Hepatocyte (in vitro differentiated cells): ENCODE measurements at regions not wholly inside any gene's neighbourhood (a gene's known extent, or its start where the extent isn't known, plus 50 kb on each side); places are given as distances from the start of the nearest gene placed in this dataset.

ENCODE experiments used
- DNase-seq: peaks from one replicate; pipeline ENCODE4 v3.0.0-alpha.2; 2016; ENCODE audit warnings: low spot score
- H2AFZ ChIP-seq: fragments of 200-600 bp; sonication (generic); 2 replicates; pipeline ENCODE4 v1.6.0; 2016; ENCODE audit warnings: antibody characterized with exemption, mild to moderate bottlenecking
- H3K27ac ChIP-seq: fragments of 200-600 bp; sonication (generic); 2 replicates; pipeline ENCODE4 v1.5.1; 2016; ENCODE audit warnings: mild to moderate bottlenecking
- H3K27me3 ChIP-seq: fragments of 200-600 bp; sonication (generic); 2 replicates; pipeline ENCODE4 v1.6.1; 2016
- H3K36me3 ChIP-seq: fragments of 200-600 bp; sonication (generic); replicated peaks from 2 replicates; pipeline ENCODE4 v1.5.1; 2016; ENCODE audit warnings: low read depth; ENCODE audit not compliant: insufficient read depth
- H3K4me1 ChIP-seq: fragments of 200-600 bp; sonication (generic); 2 replicates; pipeline ENCODE4 v1.5.1; 2016; ENCODE audit warnings: mild to moderate bottlenecking, moderate library complexity; ENCODE audit not compliant: insufficient read depth
- H3K4me2 ChIP-seq: fragments of 200-600 bp; sonication (generic); 2 replicates; pipeline ENCODE4 v1.6.0; 2016
- H3K4me3 ChIP-seq: fragments of 200-600 bp; sonication (generic); 2 replicates; pipeline ENCODE4 v1.5.1; 2016; ENCODE audit warnings: mild to moderate bottlenecking
- H3K79me2 ChIP-seq: fragments of 200-600 bp; sonication (generic); 2 replicates; pipeline ENCODE4 v1.6.0; 2017; ENCODE audit warnings: mild to moderate bottlenecking
- H3K9me2 ChIP-seq: fragments of 200-600 bp; sonication (generic); replicated peaks from 2 replicates; pipeline ENCODE4 v1.6.0; 2017; ENCODE audit warnings: mild to moderate bottlenecking; ENCODE audit not compliant: insufficient read depth
- H3K9me3 ChIP-seq: fragments of 200-600 bp; sonication (generic); 2 replicates; pipeline ENCODE4 v1.5.1; 2016; ENCODE audit warnings: low read depth, mild to moderate bottlenecking
- H4K20me1 ChIP-seq: fragments of 200-600 bp; sonication (generic); 2 replicates; pipeline ENCODE4 v1.6.0; 2016; ENCODE audit warnings: mild to moderate bottlenecking; ENCODE audit not compliant: insufficient read depth, poor library complexity, severe bottlenecking
- EZH2 ChIP-seq: fragments of 200-600 bp; sonication (generic); IDR thresholded peaks from 2 replicates; pipeline ENCODE4 v1.6.1; 2016; ENCODE audit warnings: antibody characterized with exemption, mild to moderate bottlenecking, borderline replicate concordance
- EZH2phosphoT487 ChIP-seq: fragments of 200-600 bp; sonication (generic); IDR thresholded peaks from one replicate; pipeline ENCODE4 v1.6.1; 2018; ENCODE audit warnings: antibody characterized with exemption, mild to moderate bottlenecking, low read depth, moderate library complexity; ENCODE audit not compliant: unreplicated experiment, severe bottlenecking
- WGBS: methylation state at CpG from one replicate; pipeline ENCODE4 v1.1.6; 2016; ENCODE audit warnings: low lambda C conversion rate; ENCODE audit errors: missing lambda C conversion rate; 5-methylcytosine and 5-hydroxymethylcytosine counted together
- TF ChIP-seq, protein P1 (sequence below): fragments of 200-600 bp; sonication (generic); IDR thresholded peaks from 2 replicates; pipeline ENCODE4 v1.5.1; 2016; ENCODE audit warnings: antibody characterized with exemption, mild to moderate bottlenecking; ENCODE audit not compliant: poor library complexity

DNA sequence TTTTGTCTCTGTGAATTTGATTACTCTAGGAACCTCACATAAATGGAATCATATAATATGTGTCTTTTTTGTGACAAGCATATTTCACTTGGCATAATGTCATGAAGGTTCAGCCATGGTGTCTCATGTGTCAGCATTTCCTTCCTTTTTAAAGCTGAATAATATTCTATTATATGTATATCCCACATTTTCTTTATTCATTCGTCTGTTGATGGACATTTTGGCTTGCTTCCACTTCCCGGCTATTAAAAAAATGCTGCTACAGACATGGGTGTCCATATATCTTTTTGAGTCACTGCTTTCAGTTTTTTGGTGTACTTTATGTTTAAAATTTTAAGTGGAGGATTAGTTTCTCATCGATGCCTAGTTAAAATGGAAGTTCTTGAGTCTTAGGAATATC is 59.8 kb upstream of the C5orf63 start:
- H4K20me1 ChIP-seq = no peaks in the 10 kb centered on the region
- H3K36me3 ChIP-seq = no peaks in the 10 kb centered on the region
- H3K9me3 ChIP-seq = no peaks in the 10 kb centered on the region
- no peak overlapping the region for H3K27ac ChIP-seq
- H3K9me2 ChIP-seq = no peaks in the 10 kb centered on the region
- no peak for DNase-seq
- no peaks in the 10 kb centered on the region for H3K4me1 ChIP-seq
- TF ChIP-seq, protein P1, sequence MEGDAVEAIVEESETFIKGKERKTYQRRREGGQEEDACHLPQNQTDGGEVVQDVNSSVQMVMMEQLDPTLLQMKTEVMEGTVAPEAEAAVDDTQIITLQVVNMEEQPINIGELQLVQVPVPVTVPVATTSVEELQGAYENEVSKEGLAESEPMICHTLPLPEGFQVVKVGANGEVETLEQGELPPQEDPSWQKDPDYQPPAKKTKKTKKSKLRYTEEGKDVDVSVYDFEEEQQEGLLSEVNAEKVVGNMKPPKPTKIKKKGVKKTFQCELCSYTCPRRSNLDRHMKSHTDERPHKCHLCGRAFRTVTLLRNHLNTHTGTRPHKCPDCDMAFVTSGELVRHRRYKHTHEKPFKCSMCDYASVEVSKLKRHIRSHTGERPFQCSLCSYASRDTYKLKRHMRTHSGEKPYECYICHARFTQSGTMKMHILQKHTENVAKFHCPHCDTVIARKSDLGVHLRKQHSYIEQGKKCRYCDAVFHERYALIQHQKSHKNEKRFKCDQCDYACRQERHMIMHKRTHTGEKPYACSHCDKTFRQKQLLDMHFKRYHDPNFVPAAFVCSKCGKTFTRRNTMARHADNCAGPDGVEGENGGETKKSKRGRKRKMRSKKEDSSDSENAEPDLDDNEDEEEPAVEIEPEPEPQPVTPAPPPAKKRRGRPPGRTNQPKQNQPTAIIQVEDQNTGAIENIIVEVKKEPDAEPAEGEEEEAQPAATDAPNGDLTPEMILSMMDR = no peak
- no peak for TF ChIP-seq EZH2
- H2AFZ ChIP-seq = no peak overlapping the region
- H3K79me2 ChIP-seq = no peaks in the 10 kb centered on the region
- H3K27me3 ChIP-seq = no peaks in the 10 kb centered on the region
- H3K4me2 ChIP-seq = no peak overlapping the region
- WGBS = 95% methylated on average over 3 of the region's 3 CpGs
- no peak overlapping the region for H3K4me3 ChIP-seq

DNA sequence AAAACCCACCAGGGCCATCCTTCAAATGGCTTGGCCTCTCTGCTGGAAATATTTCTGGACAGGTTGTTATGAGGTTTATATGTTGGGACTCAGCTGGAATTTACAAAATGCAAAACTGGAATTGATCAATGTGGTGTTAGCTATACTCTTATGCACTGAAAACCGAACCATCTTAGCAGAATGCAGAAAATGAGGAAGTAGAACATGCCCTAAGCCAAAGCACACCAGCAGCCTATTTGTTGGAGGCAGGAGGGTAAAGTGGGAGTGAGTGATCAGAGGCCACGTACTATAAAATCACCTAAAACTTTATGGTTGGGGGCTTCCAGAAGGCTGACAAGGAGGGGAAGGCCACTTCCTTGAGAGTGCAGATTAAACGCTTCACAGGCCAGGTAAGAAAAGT is 63.6 kb upstream of the C5orf63 start:
- H3K9me2 ChIP-seq = no peaks in the 10 kb centered on the region
- no peak overlapping the region for H3K4me3 ChIP-seq
- no peak for TF ChIP-seq EZH2
- no peak for TF ChIP-seq EZH2phosphoT487
- TF ChIP-seq, protein P1 = no peak

DNA sequence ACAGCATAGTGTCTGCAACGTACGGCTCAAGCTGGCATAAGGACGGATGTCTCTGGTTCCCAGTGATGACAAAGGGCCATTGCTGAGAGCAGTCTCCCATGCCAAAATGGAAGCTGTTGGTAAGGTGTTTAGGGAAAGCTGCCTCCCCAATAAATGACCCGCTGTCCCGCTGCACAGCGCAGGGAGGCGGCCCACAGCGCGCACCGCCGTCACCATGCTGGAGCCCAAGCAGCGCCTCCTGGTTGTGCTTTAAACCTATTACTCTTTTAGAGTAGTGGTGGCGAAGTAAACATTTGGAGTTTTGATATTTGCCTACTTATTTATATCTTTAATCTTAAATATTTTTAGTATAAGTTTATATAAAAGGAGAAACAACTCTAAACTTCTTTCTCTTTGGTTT is 70.4 kb upstream of the C5orf63 start:
- TF ChIP-seq EZH2 (no peak), EZH2phosphoT487 (no peak)
- TF ChIP-seq, protein P1 = no peak
- DNase-seq = no peak
- Histone ChIP-seq H3K4me2 (no peak overlapping the region), H3K4me3 (no peak overlapping the region), H3K36me3 (no peaks in the 10 kb centered on the region), H3K27ac (no peak overlapping the region), H2AFZ (no peak overlapping the region), H3K79me2 (no peaks in the 10 kb centered on the region), H3K4me1 (no peaks in the 10 kb centered on the region), H4K20me1 (no peaks in the 10 kb centered on the region), H3K9me3 (no peaks in the 10 kb centered on the region), H3K27me3 (no peaks in the 10 kb centered on the region), H3K9me2 (no peaks in the 10 kb centered on the region)
- 97% methylated on average over 13 of the region's 13 CpGs for WGBS

More for the DNA sequence above, 63.6 kb upstream of the C5orf63 start:
- Histone ChIP-seq H4K20me1 (no peaks in the 10 kb centered on the region), H3K27me3 (no peaks in the 10 kb centered on the region), H3K27ac (no peak overlapping the region), H3K36me3 (no peaks in the 10 kb centered on the region), H2AFZ (no peak overlapping the region), H3K79me2 (no peaks in the 10 kb centered on the region), H3K4me2 (no peak overlapping the region), H3K4me1 (no peaks in the 10 kb centered on the region), H3K9me3 (no peaks in the 10 kb centered on the region)
- no peak for DNase-seq
- WGBS = 89% methylated on average over 3 of the region's 3 CpGs

DNA sequence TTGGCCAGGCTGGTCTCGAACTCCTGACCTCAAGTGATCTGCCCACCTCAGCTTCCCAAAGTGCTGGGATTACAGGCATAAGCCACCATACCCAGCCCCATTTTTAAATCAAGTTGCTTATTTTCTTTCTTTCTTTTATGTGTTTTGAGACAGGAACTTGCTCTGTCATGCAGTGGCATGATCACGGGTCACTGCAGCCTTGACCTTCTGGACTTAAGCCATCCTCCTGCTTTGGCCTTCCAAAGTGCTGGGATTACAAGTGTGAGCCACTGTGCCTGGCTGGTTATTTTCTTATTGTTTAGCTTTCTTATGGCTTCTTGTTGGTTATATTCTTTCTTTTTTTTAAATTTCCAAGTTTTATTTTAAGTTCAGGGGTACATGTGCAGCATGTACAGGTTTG is 79.7 kb upstream of the C5orf63 start:
- H3K9me2 ChIP-seq = no peaks in the 10 kb centered on the region
- no peak overlapping the region for H3K4me2 ChIP-seq
- H3K27ac ChIP-seq = no peak overlapping the region
- no peaks in the 10 kb centered on the region for H4K20me1 ChIP-seq
- no peaks in the 10 kb centered on the region for H3K79me2 ChIP-seq
- WGBS = 92% methylated on average over 2 of the region's 2 CpGs
- DNase-seq = no peak
- H2AFZ ChIP-seq = no peak overlapping the region
- no peaks in the 10 kb centered on the region for H3K4me1 ChIP-seq
- H3K4me3 ChIP-seq = no peak overlapping the region
- no peaks in the 10 kb centered on the region for H3K27me3 ChIP-seq
- H3K9me3 ChIP-seq = no peaks in the 10 kb centered on the region
- TF ChIP-seq EZH2 (no peak), EZH2phosphoT487 (no peak)
- TF ChIP-seq, protein P1 = no peak
- H3K36me3 ChIP-seq = no peaks in the 10 kb centered on the region
